VCaP (cell line): ENCODE measurements at regions not wholly inside any gene's neighbourhood (a gene's known extent, or its start where the extent isn't known, plus 50 kb on each side); places are given as distances from the start of the nearest gene placed in this dataset.

ENCODE experiments used
- H3K27ac ChIP-seq: fragments of 450-650 bp; 2 replicates; pipeline ENCODE4 v1.5.1; 2017
- CTCF ChIP-seq: fragments of 450-650 bp; conservative IDR thresholded peaks from 2 replicates; pipeline ENCODE4 v1.5.1; 2017; ENCODE audit warnings: mild to moderate bottlenecking, moderate library complexity

GRCh38 chr6:122126894-122127293 lies 272.6 kb upstream of the HSF2 start:
- TF ChIP-seq CTCF = no peak
- H3K27ac ChIP-seq = peak overlapping the region; percentile 42

- no peak overlapping the region for H3K27ac ChIP-seq
- TF ChIP-seq CTCF = no peak
Observed at GRCh38 chr6:122128445-122128844, 271.0 kb upstream of the HSF2 start.

- H3K27ac ChIP-seq = no peak overlapping the region
- no peak for TF ChIP-seq CTCF
Observed at GRCh38 chr6:122129313-122130025, 270.0 kb upstream of the HSF2 start.

GRCh38 chr6:122130026-122130348 lies 269.5 kb upstream of the HSF2 start:
- H3K27ac ChIP-seq = no peak overlapping the region
- TF ChIP-seq CTCF = no peak

GRCh38 chr6:122130518-122130917 lies 268.9 kb upstream of the HSF2 start:
- H3K27ac ChIP-seq = no peak overlapping the region
- no peak for TF ChIP-seq CTCF

GRCh38 chr6:122136386-122136785 lies 263.1 kb upstream of the HSF2 start:
- no peak for TF ChIP-seq CTCF

GRCh38 chr6:122140031-122140430 lies 259.4 kb upstream of the HSF2 start:
- TF ChIP-seq CTCF = no peak
- no peak overlapping the region for H3K27ac ChIP-seq

More at GRCh38 chr6:122136386-122136785, 263.1 kb upstream of the HSF2 start:
- H3K27ac ChIP-seq = no peak overlapping the region
